Esophagus squamous epithelium (tissue), 4 donors: ENCODE measurements at regions not wholly inside any gene's neighbourhood (a gene's known extent, or its start where the extent isn't known, plus 50 kb on each side); places are given as distances from the start of the nearest gene placed in this dataset.

Experiments
- CTCF ChIP-seq, 6 experiments: fragments of 450-650 bp in 4 of 6; fragments of 200-600 bp in 2 of 6; sonication (generic) in 2 of 6; IDR thresholded peaks; one replicate each; pipeline ENCODE4 v1.5.1; 2016 to 2019; ENCODE audit warnings: antibody characterized with exemption in 6 of 6, mild to moderate bottlenecking in 4 of 6, moderate library complexity in 4 of 6
- POLR2A ChIP-seq, 4 donors: fragments of 450-650 bp; IDR thresholded peaks; one replicate each; pipeline ENCODE4 v1.6.1; 2017; ENCODE audit warnings: antibody characterized with exemption in 4 of 4, mild to moderate bottlenecking in 4 of 4, moderate library complexity in 3 of 4

DNA sequence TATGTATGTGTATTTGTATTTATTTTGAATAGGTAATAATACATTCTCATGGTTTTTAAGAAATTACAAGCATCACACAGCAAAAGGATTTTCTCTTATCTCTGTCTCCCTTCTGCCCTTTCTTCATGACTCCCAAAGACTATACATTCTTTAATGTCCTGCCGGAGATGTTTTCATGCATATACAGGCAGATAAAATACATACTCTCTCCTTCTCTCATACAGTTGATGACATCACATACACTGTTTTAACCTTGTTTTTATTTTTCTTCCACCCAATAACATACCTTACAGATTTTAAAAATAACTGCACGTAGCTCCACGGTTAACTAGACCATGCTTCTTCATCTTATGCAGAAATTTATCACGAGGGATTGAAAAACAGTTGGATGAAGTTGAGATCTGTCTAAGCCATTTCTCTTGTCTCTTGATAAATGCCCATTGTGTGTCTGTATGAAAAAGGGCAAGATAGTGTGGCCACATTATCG, 249.8 kb downstream of the EDEM1 start:
- TF ChIP-seq CTCF (IDR thresholded peaks at IDR 0.05) (no peak), POLR2A (IDR thresholded peaks at IDR 0.05) (no peak)
